ENCODE measurements at regions not wholly inside any gene's neighbourhood (a gene's known extent, or its start where the extent isn't known, plus 50 kb on each side); places are given as distances from the start of the nearest gene placed in this dataset.
"Not testable (repeated sequence)": the region's sequence is repeated elsewhere in the genome, so short reads cannot be mapped to it uniquely, and the experiment has no call there.

DNA sequence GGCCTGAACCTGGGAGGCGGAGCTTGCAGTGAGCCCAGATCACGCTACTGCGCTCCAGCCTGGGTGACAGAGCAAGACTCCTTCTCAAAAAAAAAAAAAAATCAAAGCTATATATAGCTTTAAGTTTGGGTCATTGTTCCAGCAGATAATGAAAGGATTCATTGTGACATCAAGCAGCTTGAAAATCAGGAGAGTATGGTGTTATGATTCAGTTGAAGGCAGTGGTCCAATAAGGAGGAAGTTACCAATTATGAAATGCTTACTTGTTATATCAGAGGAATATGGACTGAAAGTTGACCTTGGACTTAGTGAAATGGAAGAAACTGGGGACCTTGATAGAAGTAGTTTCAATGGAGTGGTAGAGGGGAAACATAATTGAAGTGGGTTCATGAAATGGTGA, 140.4 kb upstream of the MAD2L1 start:
- H3K9me3 ChIP-seq (ENCODE audit: control insufficient read depth, low read length): no peaks in the 10 kb centered on the region

DNA sequence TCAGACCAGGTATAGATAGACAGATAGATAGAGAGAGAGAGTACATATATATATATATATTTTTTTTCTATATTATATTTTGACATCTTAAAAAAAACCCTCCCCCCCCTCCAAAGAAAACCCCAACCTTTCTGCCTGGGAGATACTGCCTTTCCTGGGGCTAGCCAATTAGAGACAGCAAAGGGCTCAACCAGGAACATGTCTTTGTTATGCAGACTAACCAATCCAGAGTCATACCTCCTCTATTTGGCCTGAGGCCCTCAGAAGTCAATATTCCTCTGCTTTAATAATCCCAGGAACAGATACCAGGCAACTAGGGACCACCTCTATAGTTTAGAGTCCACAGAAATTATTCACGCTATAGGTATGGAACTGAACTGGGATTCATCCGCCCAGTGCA, 135.6 kb upstream of the MAD2L1 start:
- Histone ChIP-seq H3K9me3 (ENCODE audit: control insufficient read depth, low read length) (no peaks in the 10 kb centered on the region), H3K27ac (ENCODE audit: insufficient read depth, low read length, poor library complexity, severe bottlenecking) (no peak overlapping the region), H3K4me1 (ENCODE audit: control insufficient read depth, insufficient read depth, low read length, poor library complexity, severe bottlenecking) (no peaks in the 10 kb centered on the region), H3K36me3 (ENCODE audit: control insufficient read depth, insufficient read depth, low read length) (no peaks in the 10 kb centered on the region), H3K27me3 (replicated peaks; ENCODE audit: control insufficient read depth, insufficient read depth, low read length, poor library complexity, severe bottlenecking) (no peaks in the 10 kb centered on the region), H3K4me3 (ENCODE audit: insufficient read depth, low read depth, low read length, poor library complexity, severe bottlenecking) (no peak overlapping the region)
- DNase-seq: no peak

More for the DNA sequence above, 140.4 kb upstream of the MAD2L1 start:
- Histone ChIP-seq H3K4me1 (ENCODE audit: control insufficient read depth, insufficient read depth, low read length, poor library complexity, severe bottlenecking) (no peaks in the 10 kb centered on the region), H3K27me3 (replicated peaks; ENCODE audit: control insufficient read depth, insufficient read depth, low read length, poor library complexity, severe bottlenecking) (no peaks in the 10 kb centered on the region), H3K4me3 (ENCODE audit: insufficient read depth, low read depth, low read length, poor library complexity, severe bottlenecking) (no peak overlapping the region), H3K27ac (ENCODE audit: insufficient read depth, low read length, poor library complexity, severe bottlenecking) (no peak overlapping the region), H3K36me3 (ENCODE audit: control insufficient read depth, insufficient read depth, low read length) (no peaks in the 10 kb centered on the region)
- DNase-seq: no peak

DNA sequence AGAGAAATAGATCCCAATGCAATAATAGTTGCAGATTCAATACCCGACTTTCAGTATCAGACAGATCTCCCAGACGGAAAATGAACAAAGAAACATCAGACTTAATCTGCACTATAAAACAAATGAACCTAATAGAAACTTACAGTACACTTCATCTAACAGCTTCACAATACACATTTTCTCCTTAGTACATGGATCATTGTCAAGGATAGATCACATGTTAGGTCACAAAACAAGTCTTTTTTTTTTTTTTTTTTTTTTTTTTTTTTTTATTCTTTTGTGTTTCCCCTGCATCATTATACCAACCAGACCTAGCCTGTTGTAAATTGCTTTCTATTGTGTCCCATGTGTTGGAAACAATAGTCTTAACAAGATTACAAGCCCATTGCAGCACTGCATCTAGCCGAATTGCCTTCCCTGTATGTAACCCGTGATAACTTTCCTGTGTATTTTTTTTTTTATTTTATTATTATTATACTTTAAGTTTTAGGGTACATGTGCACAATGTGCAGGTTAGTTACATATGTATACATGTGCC, 134.0 kb upstream of the MAD2L1 start:
- not testable (repeated sequence) for H3K36me3 ChIP-seq (ENCODE audit: control insufficient read depth, insufficient read depth, low read length); H3K4me1 ChIP-seq (ENCODE audit: control insufficient read depth, insufficient read depth, low read length, poor library complexity, severe bottlenecking); H3K27me3 ChIP-seq (replicated peaks; ENCODE audit: control insufficient read depth, insufficient read depth, low read length, poor library complexity, severe bottlenecking); H3K27ac ChIP-seq (ENCODE audit: insufficient read depth, low read length, poor library complexity, severe bottlenecking); H3K4me3 ChIP-seq (ENCODE audit: insufficient read depth, low read depth, low read length, poor library complexity, severe bottlenecking); H3K9me3 ChIP-seq (ENCODE audit: control insufficient read depth, low read length); DNase-seq

- no peaks in the 10 kb centered on the region for H3K9me3 ChIP-seq (ENCODE audit: control insufficient read depth, low read length)
- no peak overlapping the region for H3K27ac ChIP-seq (ENCODE audit: insufficient read depth, low read length, poor library complexity, severe bottlenecking)
- no peaks in the 10 kb centered on the region for H3K27me3 ChIP-seq (replicated peaks; ENCODE audit: control insufficient read depth, insufficient read depth, low read length, poor library complexity, severe bottlenecking)
- no peak for DNase-seq
- no peaks in the 10 kb centered on the region for H3K4me1 ChIP-seq (ENCODE audit: control insufficient read depth, insufficient read depth, low read length, poor library complexity, severe bottlenecking)
- no peaks in the 10 kb centered on the region for H3K36me3 ChIP-seq (ENCODE audit: control insufficient read depth, insufficient read depth, low read length)
- H3K4me3 ChIP-seq (ENCODE audit: insufficient read depth, low read depth, low read length, poor library complexity, severe bottlenecking): no peak overlapping the region
Observed at GRCh38 chr4:120198411-120198810, 131.8 kb upstream of the MAD2L1 start.

DNA sequence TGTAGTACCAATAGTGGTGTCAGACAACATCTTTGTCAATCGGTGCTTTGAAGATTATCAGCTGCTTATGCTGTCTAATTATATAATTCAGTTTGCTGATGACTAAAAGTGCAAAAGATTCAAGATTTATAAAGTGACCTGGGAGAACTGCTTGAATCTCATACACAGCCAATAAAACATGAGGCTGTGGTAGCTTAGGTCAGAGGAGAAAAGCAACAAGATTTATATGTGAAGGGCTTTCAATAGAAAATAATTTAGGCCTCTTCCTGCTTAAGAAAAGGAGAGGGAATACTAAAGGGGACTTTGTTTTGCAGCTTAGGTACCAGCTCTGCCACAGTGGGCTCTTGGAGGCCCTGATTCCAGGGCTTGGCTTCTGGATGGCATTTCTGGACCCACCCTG, 111.0 kb upstream of the MAD2L1 start:
- Histone ChIP-seq H3K27ac (ENCODE audit: insufficient read depth, low read length, poor library complexity, severe bottlenecking) (no peak overlapping the region), H3K9me3 (ENCODE audit: control insufficient read depth, low read length) (no peaks in the 10 kb centered on the region), H3K36me3 (ENCODE audit: control insufficient read depth, insufficient read depth, low read length) (no peaks in the 10 kb centered on the region), H3K4me3 (ENCODE audit: insufficient read depth, low read depth, low read length, poor library complexity, severe bottlenecking) (no peak overlapping the region), H3K4me1 (ENCODE audit: control insufficient read depth, insufficient read depth, low read length, poor library complexity, severe bottlenecking) (no peaks in the 10 kb centered on the region), H3K27me3 (replicated peaks; ENCODE audit: control insufficient read depth, insufficient read depth, low read length, poor library complexity, severe bottlenecking) (no peaks in the 10 kb centered on the region)
- no peak for DNase-seq

DNA sequence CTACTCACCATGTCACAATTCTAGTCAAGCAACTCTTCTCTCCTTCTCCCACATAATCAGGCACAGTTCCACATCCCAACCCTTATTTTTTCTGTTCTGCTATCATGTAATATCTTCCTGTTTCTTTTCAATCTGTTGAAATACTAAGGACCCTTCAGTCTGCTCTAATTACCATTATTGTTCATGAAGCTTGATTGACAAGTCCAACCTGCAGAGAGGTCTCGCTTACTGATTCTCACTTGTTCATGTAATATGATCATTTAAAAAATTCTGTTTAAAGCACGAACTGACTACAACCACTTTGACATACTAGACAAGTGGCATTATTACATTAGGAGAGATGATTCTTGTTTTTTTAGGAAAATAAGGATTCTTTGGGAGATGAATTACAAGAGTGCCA, 108.6 kb upstream of the MAD2L1 start:
- H3K4me3 ChIP-seq (ENCODE audit: insufficient read depth, low read depth, low read length, poor library complexity, severe bottlenecking): no peak overlapping the region
- no peaks in the 10 kb centered on the region for H3K4me1 ChIP-seq (ENCODE audit: control insufficient read depth, insufficient read depth, low read length, poor library complexity, severe bottlenecking)
- H3K27me3 ChIP-seq (replicated peaks; ENCODE audit: control insufficient read depth, insufficient read depth, low read length, poor library complexity, severe bottlenecking): no peaks in the 10 kb centered on the region
- no peaks in the 10 kb centered on the region for H3K36me3 ChIP-seq (ENCODE audit: control insufficient read depth, insufficient read depth, low read length)
- no peak overlapping the region for H3K27ac ChIP-seq (ENCODE audit: insufficient read depth, low read length, poor library complexity, severe bottlenecking)
- no peaks in the 10 kb centered on the region for H3K9me3 ChIP-seq (ENCODE audit: control insufficient read depth, low read length)
- no peak for DNase-seq

DNA sequence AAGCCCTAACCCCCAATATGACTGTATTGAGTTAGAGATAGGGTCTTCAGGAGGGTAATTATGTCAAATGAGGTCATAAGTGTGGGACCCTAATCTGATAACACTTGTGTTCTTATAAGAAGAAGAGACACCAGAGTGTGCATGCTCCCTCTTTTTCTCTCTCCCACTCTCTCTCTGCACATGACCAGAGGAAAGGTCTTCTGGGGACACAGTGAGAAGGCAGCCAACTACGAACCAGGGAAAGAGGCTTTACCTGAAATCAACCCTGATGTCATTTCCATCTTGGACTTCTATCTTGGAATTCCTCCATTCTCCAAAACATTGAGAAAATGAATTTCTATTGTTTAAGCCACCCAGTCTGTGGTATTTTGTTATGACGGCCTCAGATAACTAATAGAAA, 97.2 kb upstream of the MAD2L1 start:
- Histone ChIP-seq H3K27ac (ENCODE audit: insufficient read depth, low read length, poor library complexity, severe bottlenecking) (no peak overlapping the region), H3K9me3 (ENCODE audit: control insufficient read depth, low read length) (no peaks in the 10 kb centered on the region), H3K4me1 (ENCODE audit: control insufficient read depth, insufficient read depth, low read length, poor library complexity, severe bottlenecking) (no peaks in the 10 kb centered on the region), H3K36me3 (ENCODE audit: control insufficient read depth, insufficient read depth, low read length) (no peaks in the 10 kb centered on the region), H3K27me3 (replicated peaks; ENCODE audit: control insufficient read depth, insufficient read depth, low read length, poor library complexity, severe bottlenecking) (no peaks in the 10 kb centered on the region), H3K4me3 (ENCODE audit: insufficient read depth, low read depth, low read length, poor library complexity, severe bottlenecking) (no peak overlapping the region)
- DNase-seq: no peak

- Histone ChIP-seq H3K36me3 (ENCODE audit: control insufficient read depth, insufficient read depth, low read length) (no peaks in the 10 kb centered on the region), H3K27me3 (replicated peaks; ENCODE audit: control insufficient read depth, insufficient read depth, low read length, poor library complexity, severe bottlenecking) (no peaks in the 10 kb centered on the region), H3K4me3 (ENCODE audit: insufficient read depth, low read depth, low read length, poor library complexity, severe bottlenecking) (no peak overlapping the region), H3K4me1 (ENCODE audit: control insufficient read depth, insufficient read depth, low read length, poor library complexity, severe bottlenecking) (no peaks in the 10 kb centered on the region), H3K9me3 (ENCODE audit: control insufficient read depth, low read length) (no peaks in the 10 kb centered on the region), H3K27ac (ENCODE audit: insufficient read depth, low read length, poor library complexity, severe bottlenecking) (no peak overlapping the region)
- no peak for DNase-seq
Observed at GRCh38 chr4:120158841-120159463, 92.3 kb upstream of the MAD2L1 start.

DNA sequence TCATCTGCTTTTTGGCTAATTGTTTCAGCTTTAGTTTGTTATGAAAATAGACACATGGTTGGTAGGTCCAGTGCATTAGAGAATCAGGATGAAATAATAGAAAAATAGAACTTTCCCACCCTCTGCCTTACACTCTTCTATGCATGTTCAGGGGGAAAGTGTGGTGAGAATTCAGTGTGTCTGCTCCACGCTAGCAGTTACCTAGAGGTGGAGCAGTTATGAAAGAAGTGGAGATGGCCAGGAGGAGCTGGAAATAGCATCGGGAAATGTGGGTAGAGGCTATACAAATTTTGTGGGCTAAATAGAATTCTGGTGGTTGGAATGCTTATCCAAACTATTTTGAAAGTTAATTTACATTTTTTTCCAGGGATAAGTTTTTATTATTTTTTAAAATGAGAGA, 91.4 kb upstream of the MAD2L1 start:
- Histone ChIP-seq H3K4me3 (ENCODE audit: insufficient read depth, low read depth, low read length, poor library complexity, severe bottlenecking) (no peak overlapping the region), H3K4me1 (ENCODE audit: control insufficient read depth, insufficient read depth, low read length, poor library complexity, severe bottlenecking) (no peaks in the 10 kb centered on the region)
- no peak for DNase-seq

GRCh38 chr4:120156120-120156718, 89.6 kb upstream of the MAD2L1 start:
- H3K27ac ChIP-seq (ENCODE audit: insufficient read depth, low read length, poor library complexity, severe bottlenecking): no peak overlapping the region
- no peaks in the 10 kb centered on the region for H3K9me3 ChIP-seq (ENCODE audit: control insufficient read depth, low read length)
- no peak overlapping the region for H3K4me3 ChIP-seq (ENCODE audit: insufficient read depth, low read depth, low read length, poor library complexity, severe bottlenecking)
- peak in 1 of 3 donors; percentile 6 for DNase-seq
- no peaks in the 10 kb centered on the region for H3K27me3 ChIP-seq (replicated peaks; ENCODE audit: control insufficient read depth, insufficient read depth, low read length, poor library complexity, severe bottlenecking)
- H3K36me3 ChIP-seq (ENCODE audit: control insufficient read depth, insufficient read depth, low read length): no peaks in the 10 kb centered on the region
- H3K4me1 ChIP-seq (ENCODE audit: control insufficient read depth, insufficient read depth, low read length, poor library complexity, severe bottlenecking): no peaks in the 10 kb centered on the region

More for the DNA sequence above, 91.4 kb upstream of the MAD2L1 start:
- Histone ChIP-seq H3K27me3 (replicated peaks; ENCODE audit: control insufficient read depth, insufficient read depth, low read length, poor library complexity, severe bottlenecking) (no peaks in the 10 kb centered on the region), H3K27ac (ENCODE audit: insufficient read depth, low read length, poor library complexity, severe bottlenecking) (no peak overlapping the region), H3K36me3 (ENCODE audit: control insufficient read depth, insufficient read depth, low read length) (no peaks in the 10 kb centered on the region), H3K9me3 (ENCODE audit: control insufficient read depth, low read length) (no peaks in the 10 kb centered on the region)
